HG03097 (cell line): ENCODE measurements at regions not wholly inside any gene's neighbourhood (a gene's known extent, or its start where the extent isn't known, plus 50 kb on each side); places are given as distances from the start of the nearest gene placed in this dataset.
"Not testable (repeated sequence)": the region's sequence is repeated elsewhere in the genome, so short reads cannot be mapped to it uniquely, and the experiment has no call there.

Experiments
- ATAC-seq: cut with Tn5 transposase; IDR thresholded peaks from one replicate; pipeline ENCODE4 v1.9.1; 2021; ENCODE audit not compliant: unreplicated experiment, low FRiP score

GRCh38 chr17:77828749-77829539 is 129.6 kb upstream of the TNRC6C start:
- ATAC-seq: no peak

GRCh38 chr17:77829843-77830799 is 128.4 kb upstream of the TNRC6C start:
- no peak for ATAC-seq

- no peak for ATAC-seq
Observed at GRCh38 chr17:77830816-77831473, 127.6 kb upstream of the TNRC6C start.

- ATAC-seq: no peak
Observed at GRCh38 chr17:77831474-77832179, 126.9 kb upstream of the TNRC6C start.

GRCh38 chr17:77832180-77832560 is 126.3 kb upstream of the TNRC6C start:
- ATAC-seq: no peak

- ATAC-seq: no peak
Observed at GRCh38 chr17:77833769-77834168, 124.7 kb upstream of the TNRC6C start.

GRCh38 chr17:77834170-77835115 is 124.1 kb upstream of the TNRC6C start:
- no peak for ATAC-seq

GRCh38 chr17:77836557-77837041 is 121.9 kb upstream of the TNRC6C start:
- no peak for ATAC-seq

- not testable (repeated sequence) for ATAC-seq
Observed at GRCh38 chr17:77837072-77837471, 121.4 kb upstream of the TNRC6C start.

GRCh38 chr17:77837917-77838316 is 120.6 kb upstream of the TNRC6C start:
- ATAC-seq: no peak

- no peak for ATAC-seq
Observed at GRCh38 chr17:77838748-77839697, 119.5 kb upstream of the TNRC6C start.

GRCh38 chr17:77839698-77840512 is 118.6 kb upstream of the TNRC6C start:
- no peak for ATAC-seq

GRCh38 chr17:77840513-77841165 is 117.9 kb upstream of the TNRC6C start:
- ATAC-seq: no peak

GRCh38 chr17:77841742-77842527 is 116.6 kb upstream of the TNRC6C start:
- ATAC-seq: no peak

- no peak for ATAC-seq
Observed at GRCh38 chr17:77842528-77843147, 115.9 kb upstream of the TNRC6C start.
